OCI-LY3 (cell line): ENCODE measurements at regions not wholly inside any gene's neighbourhood (a gene's known extent, or its start where the extent isn't known, plus 50 kb on each side); places are given as distances from the start of the nearest gene placed in this dataset.

Experiments
- H2AFZ ChIP-seq: fragments of 200-600, 300-600 bp; shearing (Covaris generic); 2 replicates; pipeline ENCODE4 v1.6.0; 2014; ENCODE audit warnings: antibody characterized with exemption, low read depth, low read length
- H3K27ac ChIP-seq: fragments of 200-600, 300-600 bp; sonication (generic); 2 replicates; pipeline ENCODE4 v1.5.1; 2014; ENCODE audit warnings: mild to moderate bottlenecking, low read length, moderate library complexity, mixed read lengths
- H3K27me3 ChIP-seq: fragments of 200-600, 300-600 bp; sonication (generic); 2 replicates; pipeline ENCODE4 v1.6.1; 2014; ENCODE audit warnings: low read depth, low read length, mixed read lengths
- H3K36me3 ChIP-seq: fragments of 200-600, 300-600 bp; sonication (generic); replicated peaks from 2 replicates; pipeline ENCODE3; 2014; ENCODE audit warnings: low read depth, low read length, mixed read lengths
- H3K4me1 ChIP-seq: fragments of 300-600, 200-600 bp; sonication (generic); 2 replicates; pipeline ENCODE4 v1.6.1; 2014; ENCODE audit warnings: low read length, mixed read lengths
- H3K4me2 ChIP-seq: fragments of 200-600, 300-600 bp; sonication (generic); 2 replicates; pipeline ENCODE4 v1.6.1; 2014; ENCODE audit warnings: low read length, mixed read lengths
- H3K4me3 ChIP-seq: fragments of 300-600, 200-600 bp; sonication (generic); 2 replicates; pipeline ENCODE4 v1.5.1; 2014; ENCODE audit warnings: antibody characterized with exemption, mild to moderate bottlenecking, low read length, moderate library complexity
- H3K79me2 ChIP-seq: fragments of 300-600, 200-600 bp; shearing (Covaris generic); 2 replicates; pipeline ENCODE4 v1.6.1; 2014; ENCODE audit warnings: mild to moderate bottlenecking, low read length, mixed read lengths
- H3K9ac ChIP-seq: fragments of 300-600, 200-600 bp; shearing (Covaris generic); 2 replicates; pipeline ENCODE4 v1.6.0; 2014; ENCODE audit warnings: mild to moderate bottlenecking, low read length, moderate library complexity
- H3K9me3 ChIP-seq: fragments of 200-600, 300-600 bp; shearing (Covaris generic); 2 replicates; pipeline ENCODE4 v1.6.1; 2014; ENCODE audit warnings: low read length, mixed read lengths; ENCODE audit not compliant: insufficient read depth
- H4K20me1 ChIP-seq: fragments of 200-600, 300-600 bp; sonication (generic); 2 replicates; pipeline ENCODE4 v1.6.1; 2016; ENCODE audit warnings: low read length, mixed read lengths; ENCODE audit not compliant: insufficient read depth
- CTCF ChIP-seq: fragments of 200-600, 300-600 bp; sonication (generic); IDR thresholded peaks from 2 replicates; pipeline ENCODE4 v1.5.1; 2014; ENCODE audit warnings: antibody characterized with exemption, low read length, low read depth
- EZH2phosphoT487 ChIP-seq: fragments of 200-600 bp; shearing (Covaris generic); IDR thresholded peaks from 2 replicates; pipeline ENCODE4 v1.6.1; 2018; ENCODE audit warnings: antibody characterized with exemption, mixed run types, low read depth

- Histone ChIP-seq H3K36me3 (no peaks in the 10 kb centered on the region), H3K9ac (no peak overlapping the region), H3K4me1 (no peaks in the 10 kb centered on the region), H3K27ac (no peak overlapping the region), H3K4me3 (no peak overlapping the region), H3K27me3 (peaks cover 10% of the 10 kb centered on the region; the same call in 1 of the 2 replicates), H3K79me2 (no peaks in the 10 kb centered on the region), H2AFZ (no peak overlapping the region), H4K20me1 (no peaks in the 10 kb centered on the region), H3K9me3 (no peaks in the 10 kb centered on the region), H3K4me2 (0 out of 2 replicates have a peak overlapping the region, but pooled peaks have one; percentile 2)
- no peak for TF ChIP-seq EZH2phosphoT487
- TF ChIP-seq CTCF = peak; percentile 91
These were observed 88.3 kb downstream of the RPS29 start for GRCh38 chr14:49497725-49498348.

- H3K9ac ChIP-seq = no peak overlapping the region
- H3K4me3 ChIP-seq = no peak overlapping the region
- TF ChIP-seq CTCF (no peak), EZH2phosphoT487 (no peak)
- no peak overlapping the region for H3K27ac ChIP-seq
- H2AFZ ChIP-seq = no peak overlapping the region
- no peaks in the 10 kb centered on the region for H4K20me1 ChIP-seq
- no peaks in the 10 kb centered on the region for H3K79me2 ChIP-seq
- H3K4me2 ChIP-seq = 0 out of 2 replicates have a peak overlapping the region, but pooled peaks have one; percentile 2
- H3K4me1 ChIP-seq = no peaks in the 10 kb centered on the region
- no peaks in the 10 kb centered on the region for H3K9me3 ChIP-seq
- H3K27me3 ChIP-seq = peaks cover 10% of the 10 kb centered on the region; the same call in 1 of the 2 replicates
- H3K36me3 ChIP-seq = no peaks in the 10 kb centered on the region
These were observed 88.9 kb downstream of the RPS29 start for GRCh38 chr14:49497267-49497666.

GRCh38 chr14:49494836-49495235, 91.3 kb downstream of the RPS29 start:
- Histone ChIP-seq H3K9ac (no peak overlapping the region), H3K4me3 (no peak overlapping the region), H3K4me2 (no peak overlapping the region), H3K36me3 (no peaks in the 10 kb centered on the region), H3K79me2 (no peaks in the 10 kb centered on the region), H3K27me3 (peaks cover 6% of the 10 kb centered on the region; the same call in 1 of the 2 replicates), H3K4me1 (no peaks in the 10 kb centered on the region), H3K27ac (no peak overlapping the region), H4K20me1 (no peaks in the 10 kb centered on the region), H2AFZ (no peak overlapping the region), H3K9me3 (no peaks in the 10 kb centered on the region)
- no peak for TF ChIP-seq CTCF
- no peak for TF ChIP-seq EZH2phosphoT487

GRCh38 chr14:49493557-49493956, 92.6 kb downstream of the RPS29 start:
- Histone ChIP-seq H3K27me3 (no peaks in the 10 kb centered on the region), H3K27ac (no peak overlapping the region), H3K9me3 (no peaks in the 10 kb centered on the region), H3K4me2 (no peak overlapping the region), H2AFZ (no peak overlapping the region), H3K4me3 (no peak overlapping the region), H3K36me3 (no peaks in the 10 kb centered on the region), H3K4me1 (no peaks in the 10 kb centered on the region), H3K79me2 (no peaks in the 10 kb centered on the region), H3K9ac (no peak overlapping the region), H4K20me1 (no peaks in the 10 kb centered on the region)
- TF ChIP-seq CTCF (no peak), EZH2phosphoT487 (no peak)
